H1 (cell line): ENCODE measurements at regions not wholly inside any gene's neighbourhood (a gene's known extent, or its start where the extent isn't known, plus 50 kb on each side); places are given as distances from the start of the nearest gene placed in this dataset.
A peak's percentile ranks its signal among the peaks of the same experiment; 100 is the strongest.

Experiments
- CTCF ChIA-PET: fragments of 300-600 bp; sonication (Branson Sonifier 250); formaldehyde crosslinking; loops from one replicate; lab custom pipeline; 2021; ENCODE audit not compliant: partially characterized antibody; lab: Charles Lee
- POLR2A ChIA-PET: fragments of 300-600 bp; sonication (Branson Sonifier 250); formaldehyde crosslinking; loops from one replicate; lab custom pipeline; 2021; ENCODE audit warnings: inconsistent platforms; ENCODE audit not compliant: partially characterized antibody; lab: Charles Lee
- DNase-seq, 2 experiments: peaks; one replicate each; pipeline versions ENCODE4 v3.0.0 to v3.0.0-alpha.2; 2010 to 2022; ENCODE audit warnings: low spot score in 2 of 2, low read depth in 1 of 2, mixed read lengths in 1 of 2
- FAIRE-seq: peaks from 2 replicates; lab custom pipeline; 2011; peaks lifted over from hg19 to GRCh38; lab: Jason Lieb, UNC
- H2AFZ ChIP-seq: 2 replicates; pipeline ENCODE4 v1.8.1; 2012; ENCODE audit warnings: low read length, inconsistent platforms
- H2AK5ac ChIP-seq: 2 replicates; pipeline ENCODE4 v1.6.1; 2013; ENCODE audit warnings: low read depth, low read length
- H2BK120ac ChIP-seq: replicated peaks from 2 replicates; pipeline ENCODE3; 2013; ENCODE audit warnings: low read depth, low read length, inconsistent platforms
- H2BK12ac ChIP-seq: 2 replicates; pipeline ENCODE4 v1.6.1; 2013; ENCODE audit warnings: low read depth, low read length
- H2BK15ac ChIP-seq: 2 replicates; pipeline ENCODE4 v1.6.1; 2013; ENCODE audit warnings: low read length
- H2BK20ac ChIP-seq: 2 replicates; pipeline ENCODE4 v1.6.1; 2013; ENCODE audit warnings: low read length
- H2BK5ac ChIP-seq: 2 replicates; pipeline ENCODE4 v1.6.1; 2013; ENCODE audit warnings: low read depth, low read length
- H3K14ac ChIP-seq: 2 replicates; pipeline ENCODE4 v1.6.1; 2013; ENCODE audit warnings: inconsistent platforms; ENCODE audit not compliant: insufficient read length
- H3K18ac ChIP-seq: 2 replicates; pipeline ENCODE4 v1.6.1; 2013; ENCODE audit warnings: low read length; ENCODE audit errors: extremely low read depth
- H3K23ac ChIP-seq: 2 replicates; pipeline ENCODE4 v1.6.1; 2013; ENCODE audit warnings: inconsistent platforms; ENCODE audit not compliant: insufficient read length
- H3K23me2 ChIP-seq: 2 replicates; pipeline ENCODE4 v1.6.1; 2013; ENCODE audit warnings: low read depth, low read length
- H3K27ac ChIP-seq: 2 replicates; pipeline ENCODE4 v1.6.1; 2011; ENCODE audit warnings: low read depth, low read length, inconsistent platforms
- H3K27me3 ChIP-seq, 4 experiments: replicated peaks in 1 of 4; 1 replicate in 1 of 4; 2 replicates in 3 of 4; pipeline versions ENCODE4 v1.6.1 to v1.8.1; 2011 to 2013; ENCODE audit warnings: low read length in 3 of 4, mild to moderate bottlenecking in 3 of 4, inconsistent platforms in 2 of 4, mixed read lengths in 2 of 4, moderate library complexity in 1 of 4; ENCODE audit not compliant: control insufficient read depth in 3 of 4, insufficient read depth in 3 of 4; ENCODE audit errors: extremely low read depth in 1 of 4
- H3K36me3 ChIP-seq, 4 experiments: 2 replicates each; pipeline versions ENCODE4 v1.6.1 to v1.8.1; 2011 to 2013; ENCODE audit warnings: mild to moderate bottlenecking in 4 of 4, low read length in 3 of 4, moderate library complexity in 2 of 4, control low read depth in 1 of 4, inconsistent platforms in 1 of 4; ENCODE audit not compliant: insufficient read depth in 4 of 4, control insufficient read depth in 2 of 4
- H3K4ac ChIP-seq: replicated peaks from 2 replicates; pipeline ENCODE3; 2013; ENCODE audit warnings: low read length, low read depth, mixed read lengths, inconsistent platforms; ENCODE audit not compliant: insufficient read length
- H3K4me1 ChIP-seq, 4 experiments: replicated peaks in 1 of 4; 1 replicate in 1 of 4; 2 replicates in 3 of 4; pipeline versions ENCODE4 v1.6.1 to v1.8.1; 2011 to 2013; ENCODE audit warnings: low read length in 3 of 4, inconsistent platforms in 2 of 4, mixed read lengths in 1 of 4; ENCODE audit not compliant: insufficient read depth in 4 of 4, control insufficient read depth in 3 of 4
- H3K4me2 ChIP-seq, 2 experiments: 2 replicates each; pipeline versions ENCODE4 v1.6.1 to v1.8.1; 2011 to 2013; ENCODE audit warnings: low read depth in 2 of 2, low read length in 2 of 2, control low read depth in 1 of 2, inconsistent platforms in 1 of 2, mild to moderate bottlenecking in 1 of 2; ENCODE audit not compliant: insufficient read depth in 1 of 2
- H3K4me3 ChIP-seq, 4 experiments: fragments of 200-600, 300-600 bp in 1 of 4; sonication (generic), shearing (Covaris generic), sonication (Bioruptor Twin) in 1 of 4; 2 replicates each; pipeline versions ENCODE4 v1.5.1 to v1.8.1; 2011 to 2016; ENCODE audit warnings: low read length in 4 of 4, low read depth in 3 of 4, control low read depth in 2 of 4, inconsistent platforms in 2 of 4, mild to moderate bottlenecking in 2 of 4, mixed read lengths in 1 of 4, moderate library complexity in 1 of 4; ENCODE audit not compliant: insufficient read depth in 2 of 4; ENCODE audit errors: extremely low read depth in 1 of 4
- H3K56ac ChIP-seq: replicated peaks from 2 replicates; pipeline ENCODE3; 2013; ENCODE audit warnings: low read depth, mild to moderate bottlenecking, mixed read lengths, low read length, inconsistent platforms; ENCODE audit not compliant: insufficient read length
- H3K79me1 ChIP-seq: 2 replicates; pipeline ENCODE4 v1.6.1; 2013; ENCODE audit warnings: low read depth, low read length, control low read depth
- H3K79me2 ChIP-seq, 2 experiments: 2 replicates each; pipeline versions ENCODE4 v1.6.1 to v1.8.1; 2012 to 2013; ENCODE audit warnings: low read length in 2 of 2, mild to moderate bottlenecking in 2 of 2, inconsistent platforms in 1 of 2; ENCODE audit not compliant: insufficient read depth in 2 of 2, control insufficient read depth in 1 of 2
- H3K9ac ChIP-seq, 4 experiments: replicated peaks in 1 of 4; 1 replicate in 1 of 4; 2 replicates in 3 of 4; pipeline versions ENCODE4 v1.6.1 to v1.8.1; 2011 to 2013; ENCODE audit warnings: low read depth in 3 of 4, low read length in 3 of 4, control low read depth in 2 of 4, mild to moderate bottlenecking in 2 of 4, moderate library complexity in 2 of 4, inconsistent platforms in 1 of 4; ENCODE audit errors: extremely low read depth in 1 of 4
- H3K9me3 ChIP-seq, 2 experiments: 2 replicates each; pipeline versions ENCODE4 v1.6.1 to v1.8.1; 2012 to 2013; ENCODE audit warnings: mild to moderate bottlenecking in 2 of 2, moderate library complexity in 2 of 2, control low read depth in 1 of 2, inconsistent platforms in 1 of 2, low read depth in 1 of 2, low read length in 1 of 2, mixed read lengths in 1 of 2; ENCODE audit not compliant: insufficient read depth in 2 of 2
- H4K20me1 ChIP-seq, 2 experiments: replicated peaks in 1 of 2; 2 replicates each; pipeline versions ENCODE3 to v1.8.1; 2011 to 2013; ENCODE audit warnings: inconsistent platforms in 2 of 2, low read length in 2 of 2, mild to moderate bottlenecking in 1 of 2; ENCODE audit not compliant: insufficient read depth in 2 of 2, control insufficient read depth in 1 of 2
- H4K5ac ChIP-seq: 2 replicates; pipeline ENCODE4 v1.6.1; 2013; ENCODE audit warnings: low read length, low read depth, mixed read lengths, inconsistent platforms; ENCODE audit not compliant: insufficient read length
- H4K8ac ChIP-seq: 2 replicates; pipeline ENCODE4 v1.8.0; 2013; ENCODE audit warnings: mild to moderate bottlenecking, moderate library complexity, low read length, inconsistent platforms; ENCODE audit not compliant: insufficient read depth; ENCODE audit errors: extremely low read depth
- H4K91ac ChIP-seq: replicated peaks from 2 replicates; pipeline ENCODE3; 2013; ENCODE audit warnings: low read length, mixed read lengths, inconsistent platforms; ENCODE audit not compliant: insufficient read length
- BRCA1 ChIP-seq: IDR thresholded peaks from 2 replicates; pipeline ENCODE4 v1.6.1; 2012; ENCODE audit warnings: low read depth, low read length, improper control_type of control experiment
- EP300 ChIP-seq, 2 experiments: IDR thresholded peaks; 1 replicate in 1 of 2; 2 replicates in 1 of 2; pipeline ENCODE4 v1.6.1; 2011 to 2012; ENCODE audit warnings: low read depth in 2 of 2, low read length in 2 of 2, mild to moderate bottlenecking in 2 of 2, borderline replicate concordance in 1 of 2, inconsistent platforms in 1 of 2, moderate library complexity in 1 of 2
- MAFK ChIP-seq: IDR thresholded peaks from 2 replicates; pipeline ENCODE4 v1.6.1; 2012; ENCODE audit warnings: low read depth, mild to moderate bottlenecking, improper control_type of control experiment, low read length
- POU5F1 ChIP-seq: IDR thresholded peaks from 2 replicates; pipeline ENCODE4 v1.6.1; 2011; ENCODE audit warnings: low read depth, mild to moderate bottlenecking, low read length, moderate library complexity
- RAD21 ChIP-seq, 2 experiments: IDR thresholded peaks in 1 of 2; conservative IDR thresholded peaks in 1 of 2; 2 replicates each; pipeline ENCODE4 v1.6.1; 2011; ENCODE audit warnings: low read depth in 2 of 2, low read length in 2 of 2, improper control_type of control experiment in 1 of 2, inconsistent platforms in 1 of 2, mild to moderate bottlenecking in 1 of 2, moderate library complexity in 1 of 2
- WGBS, 2 experiments: shearing (Covaris generic) in 1 of 2; methylation state at CpG; one replicate each; pipeline versions ENCODE4 v1.1.6 to v1.1.7; 2013 to 2015; ENCODE audit warnings: low lambda C conversion rate in 2 of 2, mixed read lengths in 2 of 2, inconsistent platforms in 1 of 2, low coverage in 1 of 2, missing lambda C conversion rate in 1 of 2; ENCODE audit not compliant: insufficient replicate concordance in 2 of 2, insufficient coverage in 1 of 2, insufficient read length in 1 of 2; ENCODE audit errors: extremely low coverage in 1 of 2, missing lambda C conversion rate in 1 of 2; 5-methylcytosine and 5-hydroxymethylcytosine counted together
- TF ChIP-seq, protein P1 (sequence below), 3 experiments: IDR thresholded peaks; 1 replicate in 2 of 3; 2 replicates in 1 of 3; pipeline versions ENCODE4 v1.5.1 to v1.6.1; 2011; ENCODE audit warnings: low read length in 3 of 3, mild to moderate bottlenecking in 3 of 3, inconsistent platforms in 2 of 3, low read depth in 1 of 3, moderate library complexity in 1 of 3; ENCODE audit not compliant: insufficient read depth in 1 of 3; ENCODE audit errors: control extremely low read depth in 1 of 3

DNA sequence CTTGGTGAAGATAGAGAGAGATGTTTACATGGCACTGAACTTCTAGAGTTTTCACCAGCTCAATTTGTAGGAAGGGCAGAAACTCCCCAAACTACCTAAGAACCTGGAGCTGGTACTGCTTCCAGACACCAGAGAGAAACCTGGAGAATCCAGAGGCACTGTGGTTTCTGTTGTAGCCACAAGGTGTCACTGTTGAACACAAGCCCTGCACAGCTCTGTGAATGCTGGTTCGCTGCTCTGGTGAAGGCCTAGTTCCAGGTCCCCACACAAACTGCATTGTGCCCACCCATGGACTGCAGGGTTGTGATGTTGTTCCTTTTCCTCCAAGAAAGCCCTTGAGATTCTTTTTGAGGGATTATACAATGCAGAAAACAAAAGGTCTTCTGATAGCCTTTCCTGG is 150.5 kb upstream of the HS6ST1 start:
- Histone ChIP-seq H4K91ac (no peak overlapping the region), H2AK5ac (no peak overlapping the region), H4K8ac (no peak overlapping the region), H2BK15ac (no peak overlapping the region; the same call in 1 of the 2 replicates), H2BK120ac (no peak overlapping the region), H3K4ac (no peak overlapping the region), H4K5ac (no peak overlapping the region), H2BK5ac (no peak overlapping the region), H3K4me2 (no peak overlapping the region), H3K79me2 (no peaks in the 10 kb centered on the region), H4K20me1 (no peaks in the 10 kb centered on the region), H3K4me1 (peaks cover 0 to 7% (median 0%) of the 10 kb centered on the region in 4 experiments; a peak in 3 of 7 replicates), H3K23ac (no peak overlapping the region), H3K27ac (no peak overlapping the region), H3K18ac (no peak overlapping the region), H3K36me3 (no peaks in the 10 kb centered on the region), H3K56ac (no peak overlapping the region), H3K23me2 (no peaks in the 10 kb centered on the region), H2BK20ac (0 out of 2 replicates have a peak overlapping the region, but pooled peaks have one; percentile 29), H3K79me1 (no peaks in the 10 kb centered on the region), H3K4me3 (no peak overlapping the region), H3K14ac (no peak overlapping the region), H2BK12ac (no peak overlapping the region), H3K27me3 (no peaks in the 10 kb centered on the region), H3K9ac (no peak overlapping the region), H3K9me3 (peaks cover 22 to 23% of the 10 kb centered on the region in 2 experiments), H2AFZ (no peak overlapping the region)
- ChIA-PET POLR2A (interaction anchor here (0.5 kb wide), 1 partner anchor 142 kb away, joined by 4 read pairs; no protein-coding TSS in a partner anchor), CTCF (interaction anchor here (0.6 to 2.6 kb wide), 29 partner anchors 8 to 281 kb away, joined by 3 to 17 read pairs (median 4); no protein-coding TSS in a partner anchor)
- WGBS, 2 experiments = 100% methylated on average over 1 of the region's 1 CpG; no CpG with 5 or more reads in 1 of the 2 experiments
- DNase-seq (peak in 1 of 2 experiments; percentile 69), FAIRE-seq (no peak)
- TF ChIP-seq MAFK (no peak), RAD21 (IDR thresholded peaks at IDR 0.05 in 1 of 2, conservative IDR thresholded peaks at IDR 0.05 in 1 of 2; ENCODE audit: low read depth in 2 of 2, low read length in 2 of 2) (peak; percentile 77 to 80), POU5F1 (no peak), EP300 (IDR thresholded peaks at IDR 0.05; ENCODE audit: borderline replicate concordance in 1 of 2, low read depth in 2 of 2, low read length in 2 of 2) (no peak), BRCA1 (0 out of 2 replicates have a peak, but pooled peaks have one; percentile 17)
- TF ChIP-seq, protein P1, sequence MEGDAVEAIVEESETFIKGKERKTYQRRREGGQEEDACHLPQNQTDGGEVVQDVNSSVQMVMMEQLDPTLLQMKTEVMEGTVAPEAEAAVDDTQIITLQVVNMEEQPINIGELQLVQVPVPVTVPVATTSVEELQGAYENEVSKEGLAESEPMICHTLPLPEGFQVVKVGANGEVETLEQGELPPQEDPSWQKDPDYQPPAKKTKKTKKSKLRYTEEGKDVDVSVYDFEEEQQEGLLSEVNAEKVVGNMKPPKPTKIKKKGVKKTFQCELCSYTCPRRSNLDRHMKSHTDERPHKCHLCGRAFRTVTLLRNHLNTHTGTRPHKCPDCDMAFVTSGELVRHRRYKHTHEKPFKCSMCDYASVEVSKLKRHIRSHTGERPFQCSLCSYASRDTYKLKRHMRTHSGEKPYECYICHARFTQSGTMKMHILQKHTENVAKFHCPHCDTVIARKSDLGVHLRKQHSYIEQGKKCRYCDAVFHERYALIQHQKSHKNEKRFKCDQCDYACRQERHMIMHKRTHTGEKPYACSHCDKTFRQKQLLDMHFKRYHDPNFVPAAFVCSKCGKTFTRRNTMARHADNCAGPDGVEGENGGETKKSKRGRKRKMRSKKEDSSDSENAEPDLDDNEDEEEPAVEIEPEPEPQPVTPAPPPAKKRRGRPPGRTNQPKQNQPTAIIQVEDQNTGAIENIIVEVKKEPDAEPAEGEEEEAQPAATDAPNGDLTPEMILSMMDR (IDR thresholded peaks at IDR 0.05; ENCODE audit: control extremely low read depth in 1 of 3, insufficient read depth in 1 of 3, low read depth in 1 of 3, low read length in 3 of 3) = peak; percentile 66 to 78 (median 70)
